ENCODE measurements at regions not wholly inside any gene's neighbourhood (a gene's known extent, or its start where the extent isn't known, plus 50 kb on each side); places are given as distances from the start of the nearest gene placed in this dataset.
"Not testable (repeated sequence)": the region's sequence is repeated elsewhere in the genome, so short reads cannot be mapped to it uniquely, and the experiment has no call there.

GRCh38 chr9:31325778-31326177 lies 1058.7 kb upstream of the ACO1 start:
- H3K9ac ChIP-seq (ENCODE audit: control insufficient read depth, insufficient read depth, low read length), result no peak overlapping the region
- intact Hi-C loops (cut with micrococcal nuclease; ENCODE audit: unreplicated experiment) (no loop called here), in situ Hi-C loops (cut with MboI) (no loop called here)
- H3K4me3 ChIP-seq, result no peak overlapping the region
- no peaks in the 10 kb centered on the region for H3K4me1 ChIP-seq (ENCODE audit: control insufficient read depth, insufficient read depth, low read length)
- no peak overlapping the region for H2AFZ ChIP-seq (ENCODE audit: control insufficient read depth, low read depth, low read length)
- SMC1A ChIA-PET (ENCODE audit: uncharacterized antibody, unreplicated experiment), result no interaction called here
- CTCF ChIA-PET, result no interaction called here
- ATAC-seq, result no peak
- H3K27me3 ChIP-seq (replicated peaks in 1 of 2; ENCODE audit: control insufficient read depth in 2 of 2, insufficient read depth in 2 of 2, low read length in 1 of 2), result no peaks in the 10 kb centered on the region
- no peaks in the 10 kb centered on the region for H3K36me3 ChIP-seq (ENCODE audit: control insufficient read depth in 2 of 2, insufficient read depth in 2 of 2, low read length in 1 of 2)
- WGBS (ENCODE audit: insufficient coverage, insufficient replicate concordance, low lambda C conversion rate, missing lambda C conversion rate), result 20% methylated on average over 6 of the region's 6 CpGs
- BruUV-seq (replicated peaks), result no TSS peak
- H3K9me3 ChIP-seq (replicated peaks; ENCODE audit: control insufficient read depth, insufficient read depth, low read length), result no peaks in the 10 kb centered on the region
- H4K20me1 ChIP-seq (ENCODE audit: control insufficient read depth, insufficient read depth), result no peaks in the 10 kb centered on the region
- H3K4me2 ChIP-seq (ENCODE audit: control insufficient read depth, insufficient read depth), result no peak overlapping the region
- RAD21 ChIA-PET (ENCODE audit: unreplicated experiment), result no interaction called here
- no peak for FAIRE-seq
- H3K27ac ChIP-seq (ENCODE audit: control insufficient read depth, insufficient read depth), result no peak overlapping the region
- POLR2A ChIA-PET, result no interaction called here
- DNase-seq (ENCODE audit: low read depth, low spot score), result no peak
- H3K79me2 ChIP-seq (ENCODE audit: control insufficient read depth, insufficient read depth, low read length), result no peaks in the 10 kb centered on the region
- TF ChIP-seq PAX8 (IDR thresholded peaks at IDR 0.05), result no peak
- no peak for TF ChIP-seq RBBP5 (conservative IDR thresholded peaks at IDR 0.05)
- no peak for TF ChIP-seq RELA (IDR thresholded peaks at IDR 0.05; ENCODE audit: borderline replicate concordance, partially characterized antibody)
- TF ChIP-seq ETV6 (conservative IDR thresholded peaks at IDR 0.05 in 1 of 2, IDR thresholded peaks at IDR 0.05 in 1 of 2; ENCODE audit: borderline replicate concordance in 1 of 2, low read depth in 1 of 2), result no peak
- no peak for TF ChIP-seq IKZF2 (IDR thresholded peaks at IDR 0.05)
- no peak for TF ChIP-seq SMAD1 (IDR thresholded peaks at IDR 0.05; ENCODE audit: low read depth, partially characterized antibody)
- TF ChIP-seq, protein P1, sequence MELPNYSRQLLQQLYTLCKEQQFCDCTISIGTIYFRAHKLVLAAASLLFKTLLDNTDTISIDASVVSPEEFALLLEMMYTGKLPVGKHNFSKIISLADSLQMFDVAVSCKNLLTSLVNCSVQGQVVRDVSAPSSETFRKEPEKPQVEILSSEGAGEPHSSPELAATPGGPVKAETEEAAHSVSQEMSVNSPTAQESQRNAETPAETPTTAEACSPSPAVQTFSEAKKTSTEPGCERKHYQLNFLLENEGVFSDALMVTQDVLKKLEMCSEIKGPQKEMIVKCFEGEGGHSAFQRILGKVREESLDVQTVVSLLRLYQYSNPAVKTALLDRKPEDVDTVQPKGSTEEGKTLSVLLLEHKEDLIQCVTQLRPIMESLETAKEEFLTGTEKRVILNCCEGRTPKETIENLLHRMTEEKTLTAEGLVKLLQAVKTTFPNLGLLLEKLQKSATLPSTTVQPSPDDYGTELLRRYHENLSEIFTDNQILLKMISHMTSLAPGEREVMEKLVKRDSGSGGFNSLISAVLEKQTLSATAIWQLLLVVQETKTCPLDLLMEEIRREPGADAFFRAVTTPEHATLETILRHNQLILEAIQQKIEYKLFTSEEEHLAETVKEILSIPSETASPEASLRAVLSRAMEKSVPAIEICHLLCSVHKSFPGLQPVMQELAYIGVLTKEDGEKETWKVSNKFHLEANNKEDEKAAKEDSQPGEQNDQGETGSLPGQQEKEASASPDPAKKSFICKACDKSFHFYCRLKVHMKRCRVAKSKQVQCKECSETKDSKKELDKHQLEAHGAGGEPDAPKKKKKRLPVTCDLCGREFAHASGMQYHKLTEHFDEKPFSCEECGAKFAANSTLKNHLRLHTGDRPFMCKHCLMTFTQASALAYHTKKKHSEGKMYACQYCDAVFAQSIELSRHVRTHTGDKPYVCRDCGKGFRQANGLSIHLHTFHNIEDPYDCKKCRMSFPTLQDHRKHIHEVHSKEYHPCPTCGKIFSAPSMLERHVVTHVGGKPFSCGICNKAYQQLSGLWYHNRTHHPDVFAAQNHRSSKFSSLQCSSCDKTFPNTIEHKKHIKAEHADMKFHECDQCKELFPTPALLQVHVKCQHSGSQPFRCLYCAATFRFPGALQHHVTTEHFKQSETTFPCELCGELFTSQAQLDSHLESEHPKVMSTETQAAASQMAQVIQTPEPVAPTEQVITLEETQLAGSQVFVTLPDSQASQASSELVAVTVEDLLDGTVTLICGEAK (IDR thresholded peaks at IDR 0.05; ENCODE audit: borderline replicate concordance), result no peak
- no peak for TF ChIP-seq SKIL (IDR thresholded peaks at IDR 0.05; ENCODE audit: low read depth, poor library complexity, severe bottlenecking)

GRCh38 chr9:31326883-31327282 lies 1057.6 kb upstream of the ACO1 start:
- in situ Hi-C loops (cut with MboI); BruUV-seq (replicated peaks); H3K27me3 ChIP-seq (replicated peaks in 1 of 2; ENCODE audit: control insufficient read depth in 2 of 2, insufficient read depth in 2 of 2, low read length in 1 of 2); FAIRE-seq; intact Hi-C loops (cut with micrococcal nuclease; ENCODE audit: unreplicated experiment); RAD21 ChIA-PET (ENCODE audit: unreplicated experiment); H2AFZ ChIP-seq (ENCODE audit: control insufficient read depth, low read depth, low read length); H3K4me1 ChIP-seq (ENCODE audit: control insufficient read depth, insufficient read depth, low read length); H4K20me1 ChIP-seq (ENCODE audit: control insufficient read depth, insufficient read depth); ATAC-seq; H3K9ac ChIP-seq (ENCODE audit: control insufficient read depth, insufficient read depth, low read length); SMC1A ChIA-PET (ENCODE audit: uncharacterized antibody, unreplicated experiment); POLR2A ChIA-PET; H3K36me3 ChIP-seq (ENCODE audit: control insufficient read depth in 2 of 2, insufficient read depth in 2 of 2, low read length in 1 of 2); H3K9me3 ChIP-seq (replicated peaks; ENCODE audit: control insufficient read depth, insufficient read depth, low read length); H3K27ac ChIP-seq (ENCODE audit: control insufficient read depth, insufficient read depth); H3K79me2 ChIP-seq (ENCODE audit: control insufficient read depth, insufficient read depth, low read length); H3K4me2 ChIP-seq (ENCODE audit: control insufficient read depth, insufficient read depth); CTCF ChIA-PET; DNase-seq (ENCODE audit: low read depth, low spot score); H3K4me3 ChIP-seq: not testable (repeated sequence)
- WGBS (ENCODE audit: insufficient coverage, insufficient replicate concordance, low lambda C conversion rate, missing lambda C conversion rate), result 46% methylated on average over 12 of the region's 12 CpGs
